ENCODE measurements at regions not wholly inside any gene's neighbourhood (a gene's known extent, or its start where the extent isn't known, plus 50 kb on each side); places are given as distances from the start of the nearest gene placed in this dataset.

DNA sequence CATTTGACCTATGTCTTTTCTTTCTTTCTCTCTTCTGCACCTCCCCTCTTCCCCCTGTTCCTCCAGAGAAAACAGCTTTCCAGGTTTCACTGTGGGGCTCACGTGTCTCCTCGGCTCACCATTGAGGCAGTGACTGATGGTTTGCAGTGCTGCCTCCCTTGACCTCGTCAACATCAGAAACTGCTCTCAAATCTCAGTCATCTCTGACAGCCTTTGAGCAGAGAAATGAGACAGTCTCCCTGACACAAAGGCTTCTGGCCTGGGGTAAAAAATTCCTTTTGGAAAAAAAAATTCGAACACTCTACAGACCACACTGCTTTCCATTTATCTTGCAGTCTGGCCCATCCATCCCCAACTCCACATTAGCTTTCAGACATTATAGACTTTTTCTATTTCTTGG lies 450.0 kb downstream of the TFAP2B start:
- Histone ChIP-seq H3K4me1 (ENCODE audit: control insufficient read depth, insufficient read depth, low read length) (no peaks in the 10 kb centered on the region), H3K4me3 (ENCODE audit: low read depth, low read length) (no peak overlapping the region), H3K27ac (ENCODE audit: extremely low read depth, low read depth, low read length) (no peak overlapping the region), H3K9me3 (ENCODE audit: control insufficient read depth, insufficient read depth, low read depth, low read length) (no peaks in the 10 kb centered on the region), H3K36me3 (ENCODE audit: control insufficient read depth in 2 of 2, insufficient read depth in 1 of 2, low read length in 2 of 2) (no peaks in the 10 kb centered on the region)
- POLR2A ChIA-PET = no interaction called here
- TF ChIP-seq, protein P1, sequence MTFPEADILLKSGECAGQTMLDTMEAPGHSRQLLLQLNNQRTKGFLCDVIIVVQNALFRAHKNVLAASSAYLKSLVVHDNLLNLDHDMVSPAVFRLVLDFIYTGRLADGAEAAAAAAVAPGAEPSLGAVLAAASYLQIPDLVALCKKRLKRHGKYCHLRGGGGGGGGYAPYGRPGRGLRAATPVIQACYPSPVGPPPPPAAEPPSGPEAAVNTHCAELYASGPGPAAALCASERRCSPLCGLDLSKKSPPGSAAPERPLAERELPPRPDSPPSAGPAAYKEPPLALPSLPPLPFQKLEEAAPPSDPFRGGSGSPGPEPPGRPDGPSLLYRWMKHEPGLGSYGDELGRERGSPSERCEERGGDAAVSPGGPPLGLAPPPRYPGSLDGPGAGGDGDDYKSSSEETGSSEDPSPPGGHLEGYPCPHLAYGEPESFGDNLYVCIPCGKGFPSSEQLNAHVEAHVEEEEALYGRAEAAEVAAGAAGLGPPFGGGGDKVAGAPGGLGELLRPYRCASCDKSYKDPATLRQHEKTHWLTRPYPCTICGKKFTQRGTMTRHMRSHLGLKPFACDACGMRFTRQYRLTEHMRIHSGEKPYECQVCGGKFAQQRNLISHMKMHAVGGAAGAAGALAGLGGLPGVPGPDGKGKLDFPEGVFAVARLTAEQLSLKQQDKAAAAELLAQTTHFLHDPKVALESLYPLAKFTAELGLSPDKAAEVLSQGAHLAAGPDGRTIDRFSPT (tag by site-specific recombination; IDR thresholded peaks at IDR 0.05) = no peak
- TF ChIP-seq ZNF701 (tag by site-specific recombination; IDR thresholded peaks at IDR 0.05) (no peak), ZNF544 (tag by site-specific recombination; IDR thresholded peaks at IDR 0.05) (no peak), ZNF174 (tag by site-specific recombination; IDR thresholded peaks at IDR 0.05) (no peak), BCL11B (tag by site-specific recombination; IDR thresholded peaks at IDR 0.05; ENCODE audit: low read depth) (no peak), ZNF621 (tag by site-specific recombination; IDR thresholded peaks at IDR 0.05) (no peak), ZNF202 (tag by site-specific recombination; IDR thresholded peaks at IDR 0.05; ENCODE audit: borderline replicate concordance) (no peak), GLIS2 (tag by site-specific recombination; IDR thresholded peaks at IDR 0.05) (no peak), ZNF549 (tag by site-specific recombination; IDR thresholded peaks at IDR 0.05) (no peak), ZNF404 (tag by site-specific recombination; IDR thresholded peaks at IDR 0.05) (no peak), ZNF596 (tag by site-specific recombination; IDR thresholded peaks at IDR 0.05) (no peak), ZNF366 (tag by site-specific recombination; conservative IDR thresholded peaks at IDR 0.05) (no peak), YY1 (tag by site-specific recombination; IDR thresholded peaks at IDR 0.05) (no peak)
- TF ChIP-seq, protein P2, sequence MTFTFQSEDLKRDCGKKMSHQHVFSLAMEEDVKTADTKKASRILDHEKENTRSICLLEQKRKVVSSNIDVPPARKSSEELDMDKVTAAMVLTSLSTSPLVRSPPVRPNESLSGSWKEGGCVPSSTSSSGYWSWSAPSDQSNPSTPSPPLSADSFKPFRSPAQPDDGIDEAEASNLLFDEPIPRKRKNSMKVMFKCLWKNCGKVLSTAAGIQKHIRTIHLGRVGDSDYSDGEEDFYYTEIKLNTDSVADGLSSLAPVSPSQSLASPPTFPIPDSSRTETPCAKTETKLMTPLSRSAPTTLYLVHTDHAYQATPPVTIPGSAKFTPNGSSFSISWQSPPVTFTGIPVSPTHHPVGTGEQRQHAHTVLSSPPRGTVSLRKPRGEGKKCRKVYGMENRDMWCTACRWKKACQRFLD (tag by site-specific recombination; IDR thresholded peaks at IDR 0.05) = no peak
- TF ChIP-seq, protein P3, sequence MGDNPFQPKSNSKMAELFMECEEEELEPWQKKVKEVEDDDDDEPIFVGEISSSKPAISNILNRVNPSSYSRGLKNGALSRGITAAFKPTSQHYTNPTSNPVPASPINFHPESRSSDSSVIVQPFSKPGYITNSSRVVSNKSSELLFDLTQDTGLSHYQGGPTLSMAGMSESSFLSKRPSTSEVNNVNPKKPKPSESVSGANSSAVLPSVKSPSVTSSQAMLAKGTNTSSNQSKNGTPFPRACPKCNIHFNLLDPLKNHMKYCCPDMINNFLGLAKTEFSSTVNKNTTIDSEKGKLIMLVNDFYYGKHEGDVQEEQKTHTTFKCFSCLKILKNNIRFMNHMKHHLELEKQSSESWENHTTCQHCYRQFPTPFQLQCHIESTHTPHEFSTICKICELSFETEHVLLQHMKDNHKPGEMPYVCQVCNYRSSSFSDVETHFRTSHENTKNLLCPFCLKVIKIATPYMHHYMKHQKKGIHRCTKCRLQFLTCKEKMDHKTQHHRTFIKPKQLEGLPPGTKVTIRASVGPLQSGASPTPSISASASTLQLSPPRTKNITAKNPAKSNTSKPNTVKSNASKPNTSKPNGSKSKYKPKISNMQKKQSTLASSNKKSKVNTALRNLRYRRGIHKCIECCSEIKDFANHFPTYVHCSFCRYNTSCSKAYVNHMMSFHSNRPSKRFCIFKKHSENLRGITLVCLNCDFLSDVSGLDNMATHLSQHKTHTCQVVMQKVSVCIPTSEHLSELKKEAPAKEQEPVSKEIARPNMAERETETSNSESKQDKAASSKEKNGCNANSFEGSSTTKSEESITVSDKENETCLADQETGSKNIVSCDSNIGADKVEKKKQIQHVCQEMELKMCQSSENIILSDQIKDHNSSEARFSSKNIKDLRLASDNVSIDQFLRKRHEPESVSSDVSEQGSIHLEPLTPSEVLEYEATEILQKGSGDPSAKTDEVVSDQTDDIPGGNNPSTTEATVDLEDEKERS (tag by site-specific recombination; IDR thresholded peaks at IDR 0.05) = no peak
- TF ChIP-seq, protein P4, sequence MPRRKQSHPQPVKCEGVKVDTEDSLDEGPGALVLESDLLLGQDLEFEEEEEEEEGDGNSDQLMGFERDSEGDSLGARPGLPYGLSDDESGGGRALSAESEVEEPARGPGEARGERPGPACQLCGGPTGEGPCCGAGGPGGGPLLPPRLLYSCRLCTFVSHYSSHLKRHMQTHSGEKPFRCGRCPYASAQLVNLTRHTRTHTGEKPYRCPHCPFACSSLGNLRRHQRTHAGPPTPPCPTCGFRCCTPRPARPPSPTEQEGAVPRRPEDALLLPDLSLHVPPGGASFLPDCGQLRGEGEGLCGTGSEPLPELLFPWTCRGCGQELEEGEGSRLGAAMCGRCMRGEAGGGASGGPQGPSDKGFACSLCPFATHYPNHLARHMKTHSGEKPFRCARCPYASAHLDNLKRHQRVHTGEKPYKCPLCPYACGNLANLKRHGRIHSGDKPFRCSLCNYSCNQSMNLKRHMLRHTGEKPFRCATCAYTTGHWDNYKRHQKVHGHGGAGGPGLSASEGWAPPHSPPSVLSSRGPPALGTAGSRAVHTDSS (tag by site-specific recombination; IDR thresholded peaks at IDR 0.05) = no peak
- TF ChIP-seq, protein P5, sequence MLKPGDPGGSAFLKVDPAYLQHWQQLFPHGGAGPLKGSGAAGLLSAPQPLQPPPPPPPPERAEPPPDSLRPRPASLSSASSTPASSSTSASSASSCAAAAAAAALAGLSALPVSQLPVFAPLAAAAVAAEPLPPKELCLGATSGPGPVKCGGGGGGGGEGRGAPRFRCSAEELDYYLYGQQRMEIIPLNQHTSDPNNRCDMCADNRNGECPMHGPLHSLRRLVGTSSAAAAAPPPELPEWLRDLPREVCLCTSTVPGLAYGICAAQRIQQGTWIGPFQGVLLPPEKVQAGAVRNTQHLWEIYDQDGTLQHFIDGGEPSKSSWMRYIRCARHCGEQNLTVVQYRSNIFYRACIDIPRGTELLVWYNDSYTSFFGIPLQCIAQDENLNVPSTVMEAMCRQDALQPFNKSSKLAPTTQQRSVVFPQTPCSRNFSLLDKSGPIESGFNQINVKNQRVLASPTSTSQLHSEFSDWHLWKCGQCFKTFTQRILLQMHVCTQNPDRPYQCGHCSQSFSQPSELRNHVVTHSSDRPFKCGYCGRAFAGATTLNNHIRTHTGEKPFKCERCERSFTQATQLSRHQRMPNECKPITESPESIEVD (tag by site-specific recombination; IDR thresholded peaks at IDR 0.05) = no peak
- CTCF ChIA-PET = no interaction called here

Data from HEK293 (cell line).